HG03442 (cell line): ENCODE measurements at regions not wholly inside any gene's neighbourhood (a gene's known extent, or its start where the extent isn't known, plus 50 kb on each side); places are given as distances from the start of the nearest gene placed in this dataset.
"Not testable (repeated sequence)": the region's sequence is repeated elsewhere in the genome, so short reads cannot be mapped to it uniquely, and the experiment has no call there.

ENCODE experiments used
- ATAC-seq: cut with Tn5 transposase; IDR thresholded peaks from one replicate; pipeline ENCODE4 v1.9.1; 2021; ENCODE audit warnings: mild to moderate bottlenecking, moderate library complexity; ENCODE audit not compliant: unreplicated experiment

- ATAC-seq: no peak
These were observed 226.4 kb upstream of the ZNF217 start for GRCh38 chr20:53819973-53820451.

- ATAC-seq: no peak
These were observed 225.0 kb upstream of the ZNF217 start for GRCh38 chr20:53818457-53819177.

GRCh38 chr20:53817513-53817912 lies 223.9 kb upstream of the ZNF217 start:
- ATAC-seq: not testable (repeated sequence)

GRCh38 chr20:53816872-53817398 lies 223.3 kb upstream of the ZNF217 start:
- no peak for ATAC-seq

- no peak for ATAC-seq
These were observed 221.9 kb upstream of the ZNF217 start for GRCh38 chr20:53815509-53815908.

GRCh38 chr20:53814060-53814459 lies 220.4 kb upstream of the ZNF217 start:
- no peak for ATAC-seq

- no peak for ATAC-seq
These were observed 220.0 kb upstream of the ZNF217 start for GRCh38 chr20:53813636-53814035.

- ATAC-seq: no peak
These were observed 217.9 kb upstream of the ZNF217 start for GRCh38 chr20:53811577-53811976.

- ATAC-seq: no peak
These were observed 217.2 kb upstream of the ZNF217 start for GRCh38 chr20:53810661-53811355.

GRCh38 chr20:53809728-53810365 lies 216.2 kb upstream of the ZNF217 start:
- no peak for ATAC-seq

- no peak for ATAC-seq
These were observed 215.6 kb upstream of the ZNF217 start for GRCh38 chr20:53809217-53809616.

- ATAC-seq: no peak
These were observed 215.1 kb upstream of the ZNF217 start for GRCh38 chr20:53808733-53809132.

- ATAC-seq: not testable (repeated sequence)
These were observed 214.7 kb upstream of the ZNF217 start for GRCh38 chr20:53808302-53808701.

- ATAC-seq: no peak
These were observed 213.2 kb upstream of the ZNF217 start for GRCh38 chr20:53806683-53807401.

- no peak for ATAC-seq
These were observed 212.3 kb upstream of the ZNF217 start for GRCh38 chr20:53805895-53806384.

- no peak for ATAC-seq
These were observed 211.6 kb upstream of the ZNF217 start for GRCh38 chr20:53804920-53805894.

- ATAC-seq: not testable (repeated sequence)
These were observed 210.7 kb upstream of the ZNF217 start for GRCh38 chr20:53804308-53804707.

- no peak for ATAC-seq
These were observed 210.0 kb upstream of the ZNF217 start for GRCh38 chr20:53803492-53804155.
